ENCODE measurements at regions not wholly inside any gene's neighbourhood (a gene's known extent, or its start where the extent isn't known, plus 50 kb on each side); places are given as distances from the start of the nearest gene placed in this dataset.

DNA sequence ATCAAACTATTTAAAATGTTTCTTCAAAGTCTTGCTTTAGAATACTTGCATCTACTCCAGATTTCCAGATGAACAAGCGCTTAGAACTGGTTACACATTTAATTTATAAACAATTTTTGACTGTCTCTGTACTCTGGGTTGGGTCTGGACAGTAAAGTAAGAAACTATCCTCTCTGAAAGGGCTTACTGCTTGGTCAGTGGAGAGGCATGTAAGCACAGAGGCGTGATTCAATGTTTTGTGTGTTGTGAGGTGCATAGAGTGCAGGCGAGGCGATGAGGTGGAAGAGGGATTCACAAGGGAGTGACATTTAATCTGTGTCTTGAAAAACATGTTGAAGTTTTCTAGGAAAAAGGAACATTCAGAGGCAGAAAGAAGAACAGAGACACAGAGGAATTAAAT lies 231.4 kb downstream of the VEGFC start:
- H2AK5ac ChIP-seq (ENCODE audit: low read length, severe bottlenecking): no peak overlapping the region
- H3K9me3 ChIP-seq (ENCODE audit: control insufficient read depth, low read length): no peaks in the 10 kb centered on the region
- no peak overlapping the region for H3K27ac ChIP-seq (ENCODE audit: low read length, poor library complexity, severe bottlenecking)
- no peak overlapping the region for H2BK15ac ChIP-seq (ENCODE audit: low read depth, poor library complexity, severe bottlenecking)
- no peak overlapping the region for H3K18ac ChIP-seq (ENCODE audit: low read depth in 1 of 2, low read length in 2 of 2)
- H3K4ac ChIP-seq (ENCODE audit: low read depth in 1 of 2, low read length in 2 of 2): no peak overlapping the region
- no peak overlapping the region for H2BK120ac ChIP-seq (ENCODE audit: low read depth, low read length)
- H3K23ac ChIP-seq (ENCODE audit: low read length in 2 of 2): no peak overlapping the region
- no peak overlapping the region for H3K14ac ChIP-seq (ENCODE audit: low read length in 2 of 2)
- no peaks in the 10 kb centered on the region for H3K4me1 ChIP-seq (ENCODE audit: control insufficient read depth, insufficient read depth, low read depth, low read length)
- DNase-seq: peak; percentile 14
- H3K36me3 ChIP-seq (ENCODE audit: control insufficient read depth in 1 of 2, insufficient read depth in 2 of 2, low read depth in 1 of 2, low read length in 2 of 2): no peaks in the 10 kb centered on the region
- H3K79me1 ChIP-seq (replicated peaks; ENCODE audit: low read length, poor library complexity, severe bottlenecking): no peaks in the 10 kb centered on the region
- no peak overlapping the region for H2BK12ac ChIP-seq (ENCODE audit: low read length in 2 of 2)
- H2AFZ ChIP-seq (ENCODE audit: low read depth, low read length): no peak overlapping the region
- H2BK5ac ChIP-seq (ENCODE audit: low read depth, low read length, poor library complexity, severe bottlenecking): no peak overlapping the region
- no peak overlapping the region for H4K91ac ChIP-seq (ENCODE audit: low read length)
- no peak overlapping the region for H3K4me3 ChIP-seq (ENCODE audit: insufficient read depth in 1 of 2, low read depth in 1 of 2, low read length in 2 of 2)
- no peak overlapping the region for H4K8ac ChIP-seq (ENCODE audit: low read length)
- no peaks in the 10 kb centered on the region for H3K27me3 ChIP-seq (ENCODE audit: control insufficient read depth in 1 of 2, insufficient read depth in 1 of 2, low read length in 2 of 2)
- no peak overlapping the region for H3K4me2 ChIP-seq (ENCODE audit: low read length, poor library complexity, severe bottlenecking)
- WGBS: 88% methylated on average over 3 of the region's 4 CpGs
- no peak overlapping the region for H3K9ac ChIP-seq (ENCODE audit: low read length)

DNA sequence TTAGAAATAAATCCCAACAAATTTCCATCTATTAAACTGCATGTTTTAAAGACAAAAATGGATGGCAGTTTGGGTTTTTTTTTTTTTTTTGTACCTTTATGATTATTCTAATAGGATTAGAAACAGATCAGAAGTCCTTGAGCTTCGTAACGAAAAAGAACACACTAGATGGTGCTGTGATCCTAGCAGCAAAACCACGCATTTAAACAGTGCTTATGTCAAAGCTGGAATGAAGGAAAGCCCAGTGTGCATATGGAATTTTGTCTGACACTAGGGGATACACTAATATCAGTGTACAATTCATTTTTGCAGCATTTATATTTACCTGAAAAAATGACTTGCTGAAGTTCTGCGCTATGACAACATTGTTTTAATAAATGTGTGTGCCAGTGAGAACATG lies 229.1 kb downstream of the VEGFC start:
- Histone ChIP-seq H3K4ac (ENCODE audit: low read depth in 1 of 2, low read length in 2 of 2) (no peak overlapping the region), H2BK15ac (ENCODE audit: low read depth, poor library complexity, severe bottlenecking) (no peak overlapping the region), H3K27ac (ENCODE audit: low read length, poor library complexity, severe bottlenecking) (no peak overlapping the region), H2BK120ac (ENCODE audit: low read depth, low read length) (no peak overlapping the region), H3K27me3 (ENCODE audit: control insufficient read depth in 1 of 2, insufficient read depth in 1 of 2, low read length in 2 of 2) (no peaks in the 10 kb centered on the region), H3K14ac (ENCODE audit: low read length in 2 of 2) (no peak overlapping the region), H3K4me3 (ENCODE audit: insufficient read depth in 1 of 2, low read depth in 1 of 2, low read length in 2 of 2) (no peak overlapping the region), H2BK5ac (ENCODE audit: low read depth, low read length, poor library complexity, severe bottlenecking) (no peak overlapping the region), H2AK5ac (ENCODE audit: low read length, severe bottlenecking) (no peak overlapping the region), H2BK12ac (ENCODE audit: low read length in 2 of 2) (no peak overlapping the region), H3K18ac (ENCODE audit: low read depth in 1 of 2, low read length in 2 of 2) (no peak overlapping the region), H4K8ac (ENCODE audit: low read length) (no peak overlapping the region), H4K91ac (ENCODE audit: low read length) (no peak overlapping the region), H2AFZ (ENCODE audit: low read depth, low read length) (no peak overlapping the region), H3K9ac (ENCODE audit: low read length) (peak overlapping the region; percentile 80), H3K4me2 (ENCODE audit: low read length, poor library complexity, severe bottlenecking) (no peak overlapping the region), H3K9me3 (ENCODE audit: control insufficient read depth, low read length) (no peaks in the 10 kb centered on the region), H3K23ac (ENCODE audit: low read length in 2 of 2) (no peak overlapping the region), H3K36me3 (ENCODE audit: control insufficient read depth in 1 of 2, insufficient read depth in 2 of 2, low read depth in 1 of 2, low read length in 2 of 2) (no peaks in the 10 kb centered on the region), H3K4me1 (ENCODE audit: control insufficient read depth, insufficient read depth, low read depth, low read length) (no peaks in the 10 kb centered on the region), H3K79me1 (replicated peaks; ENCODE audit: low read length, poor library complexity, severe bottlenecking) (no peaks in the 10 kb centered on the region)
- WGBS: 91% methylated on average over 4 of the region's 4 CpGs
- DNase-seq: peak; percentile 28

DNA sequence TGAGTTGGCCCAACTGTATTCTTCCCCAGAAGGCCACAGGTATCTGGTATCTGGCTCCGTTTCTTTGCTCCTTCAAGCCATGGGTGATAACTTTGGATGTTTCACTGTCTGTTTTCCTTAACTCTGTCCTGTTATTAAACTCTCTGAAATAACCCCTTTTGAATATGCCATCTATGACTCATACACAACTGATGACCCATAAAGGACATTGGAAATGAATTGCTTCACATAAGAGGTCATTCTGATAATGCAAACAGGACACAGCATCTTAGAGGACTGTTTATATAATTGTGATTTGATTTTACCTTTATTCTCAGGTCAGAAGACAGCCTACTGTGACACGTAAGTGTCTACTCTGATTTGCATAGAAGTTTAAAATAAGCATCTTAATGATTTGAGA lies 227.7 kb downstream of the VEGFC start:
- Histone ChIP-seq H3K36me3 (ENCODE audit: control insufficient read depth in 1 of 2, insufficient read depth in 2 of 2, low read depth in 1 of 2, low read length in 2 of 2) (no peaks in the 10 kb centered on the region), H4K8ac (ENCODE audit: low read length) (no peak overlapping the region), H2BK5ac (ENCODE audit: low read depth, low read length, poor library complexity, severe bottlenecking) (no peak overlapping the region), H3K27ac (ENCODE audit: low read length, poor library complexity, severe bottlenecking) (no peak overlapping the region), H4K91ac (ENCODE audit: low read length) (no peak overlapping the region), H3K4me2 (ENCODE audit: low read length, poor library complexity, severe bottlenecking) (no peak overlapping the region), H3K9ac (ENCODE audit: low read length) (no peak overlapping the region), H3K27me3 (ENCODE audit: control insufficient read depth in 1 of 2, insufficient read depth in 1 of 2, low read length in 2 of 2) (no peaks in the 10 kb centered on the region), H3K23ac (ENCODE audit: low read length in 2 of 2) (no peak overlapping the region), H2AFZ (ENCODE audit: low read depth, low read length) (no peak overlapping the region), H3K4me3 (ENCODE audit: insufficient read depth in 1 of 2, low read depth in 1 of 2, low read length in 2 of 2) (no peak overlapping the region), H3K4me1 (ENCODE audit: control insufficient read depth, insufficient read depth, low read depth, low read length) (no peaks in the 10 kb centered on the region), H2BK120ac (ENCODE audit: low read depth, low read length) (no peak overlapping the region), H3K14ac (ENCODE audit: low read length in 2 of 2) (no peak overlapping the region), H2BK15ac (ENCODE audit: low read depth, poor library complexity, severe bottlenecking) (no peak overlapping the region), H3K4ac (ENCODE audit: low read depth in 1 of 2, low read length in 2 of 2) (no peak overlapping the region), H3K18ac (ENCODE audit: low read depth in 1 of 2, low read length in 2 of 2) (no peak overlapping the region), H2AK5ac (ENCODE audit: low read length, severe bottlenecking) (no peak overlapping the region), H2BK12ac (ENCODE audit: low read length in 2 of 2) (no peak overlapping the region), H3K9me3 (ENCODE audit: control insufficient read depth, low read length) (no peaks in the 10 kb centered on the region), H3K79me1 (replicated peaks; ENCODE audit: low read length, poor library complexity, severe bottlenecking) (no peaks in the 10 kb centered on the region)
- no peak for DNase-seq
- WGBS: 100% methylated on average over 1 of the region's 2 CpGs

DNA sequence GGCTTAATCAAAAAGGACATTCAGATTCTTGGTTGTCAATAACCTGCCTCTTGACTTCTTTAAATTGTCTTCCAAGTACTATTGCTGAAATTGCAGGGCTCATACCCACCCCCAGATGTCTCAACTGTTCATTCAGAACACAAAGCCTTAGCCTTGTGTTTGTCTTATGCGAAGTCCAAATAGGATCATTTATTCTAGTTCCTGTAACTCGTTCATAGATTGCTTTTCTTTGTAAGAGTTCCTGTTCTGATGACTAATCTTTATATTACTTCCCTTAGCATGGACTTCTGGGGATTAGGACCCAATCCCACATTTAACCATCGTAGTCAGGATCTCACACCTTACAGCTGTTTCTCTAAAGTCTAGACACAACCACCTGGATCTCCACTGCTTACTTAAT lies 226.0 kb downstream of the VEGFC start:
- Histone ChIP-seq H2AFZ (ENCODE audit: low read depth, low read length) (no peak overlapping the region), H2BK5ac (ENCODE audit: low read depth, low read length, poor library complexity, severe bottlenecking) (no peak overlapping the region), H4K8ac (ENCODE audit: low read length) (no peak overlapping the region), H2BK120ac (ENCODE audit: low read depth, low read length) (no peak overlapping the region), H3K79me1 (replicated peaks; ENCODE audit: low read length, poor library complexity, severe bottlenecking) (no peaks in the 10 kb centered on the region), H2BK15ac (ENCODE audit: low read depth, poor library complexity, severe bottlenecking) (no peak overlapping the region), H3K4me2 (ENCODE audit: low read length, poor library complexity, severe bottlenecking) (no peak overlapping the region), H3K9me3 (ENCODE audit: control insufficient read depth, low read length) (no peaks in the 10 kb centered on the region), H3K23ac (ENCODE audit: low read length in 2 of 2) (no peak overlapping the region), H3K14ac (ENCODE audit: low read length in 2 of 2) (no peak overlapping the region), H3K4ac (ENCODE audit: low read depth in 1 of 2, low read length in 2 of 2) (no peak overlapping the region), H3K36me3 (ENCODE audit: control insufficient read depth in 1 of 2, insufficient read depth in 2 of 2, low read depth in 1 of 2, low read length in 2 of 2) (no peaks in the 10 kb centered on the region), H3K18ac (ENCODE audit: low read depth in 1 of 2, low read length in 2 of 2) (no peak overlapping the region), H2AK5ac (ENCODE audit: low read length, severe bottlenecking) (no peak overlapping the region), H4K91ac (ENCODE audit: low read length) (no peak overlapping the region), H3K4me1 (ENCODE audit: control insufficient read depth, insufficient read depth, low read depth, low read length) (no peaks in the 10 kb centered on the region), H3K9ac (ENCODE audit: low read length) (no peak overlapping the region), H2BK12ac (ENCODE audit: low read length in 2 of 2) (no peak overlapping the region), H3K27me3 (ENCODE audit: control insufficient read depth in 1 of 2, insufficient read depth in 1 of 2, low read length in 2 of 2) (no peaks in the 10 kb centered on the region), H3K27ac (ENCODE audit: low read length, poor library complexity, severe bottlenecking) (no peak overlapping the region), H3K4me3 (ENCODE audit: insufficient read depth in 1 of 2, low read depth in 1 of 2, low read length in 2 of 2) (no peak overlapping the region)
- 40% methylated on average over 2 of the region's 3 CpGs for WGBS
- DNase-seq: no peak

Data from mesenchymal stem cell (in vitro differentiated cells and primary cell).